Activated CD4-positive, alpha-beta T cell treated with anti-CD3 and anti-CD28 coated beads, Interleukin-2, amount 10 ng/mL, durations not matched to agents 7 days and 5 days (primary cell): ENCODE measurements at regions not wholly inside any gene's neighbourhood (a gene's known extent, or its start where the extent isn't known, plus 50 kb on each side); places are given as distances from the start of the nearest gene placed in this dataset.

Source experiments
- CTCF ChIA-PET: fragments of 350-600 bp; sonication (Branson Sonifier 250); formaldehyde crosslinking; loops from one replicate; lab custom pipeline; 2021; ENCODE audit warnings: antibody characterized with exemption; lab: Charles Lee
- POLR2A ChIA-PET: fragments of 350-600 bp; sonication (Branson Sonifier 250); formaldehyde crosslinking; loops from one replicate; lab custom pipeline; 2021; ENCODE audit warnings: antibody characterized with exemption; lab: Charles Lee
- DNase-seq: peaks from one replicate; pipeline ENCODE4 v3.0.0-alpha.2; 2020
- H3K27ac Mint-ChIP-seq: one replicate; pipeline ENCODE4 v1.8.0; 2021; ENCODE audit warnings: mild to moderate bottlenecking, moderate library complexity, mixed read lengths
- H3K27me3 Mint-ChIP-seq: one replicate; pipeline ENCODE4 v1.8.0; 2021; ENCODE audit warnings: mixed read lengths
- H3K36me3 Mint-ChIP-seq: one replicate; pipeline ENCODE4 v1.8.0; 2021; ENCODE audit warnings: low read depth, mixed read lengths
- H3K4me1 Mint-ChIP-seq: one replicate; pipeline ENCODE4 v1.8.0; 2021; ENCODE audit warnings: mixed read lengths
- H3K4me3 Mint-ChIP-seq: one replicate; pipeline ENCODE4 v1.8.0; 2021; ENCODE audit warnings: mild to moderate bottlenecking, moderate library complexity, mixed read lengths
- H3K9me3 Mint-ChIP-seq: one replicate; pipeline ENCODE4 v1.8.0; 2021; ENCODE audit warnings: mixed read lengths

- Mint-ChIP-seq H3K4me1 (no peaks in the 10 kb centered on the region), H3K4me3 (no peak overlapping the region), H3K27me3 (no peaks in the 10 kb centered on the region), H3K36me3 (no peaks in the 10 kb centered on the region), H3K27ac (no peak overlapping the region), H3K9me3 (peaks cover 3% of the 10 kb centered on the region)
- POLR2A ChIA-PET: no interaction called here
- CTCF ChIA-PET: no interaction called here
- DNase-seq: no peak
Measured at GRCh38 chr12:42935756-42936155, 346.2 kb upstream of the PRICKLE1 start.

DNA sequence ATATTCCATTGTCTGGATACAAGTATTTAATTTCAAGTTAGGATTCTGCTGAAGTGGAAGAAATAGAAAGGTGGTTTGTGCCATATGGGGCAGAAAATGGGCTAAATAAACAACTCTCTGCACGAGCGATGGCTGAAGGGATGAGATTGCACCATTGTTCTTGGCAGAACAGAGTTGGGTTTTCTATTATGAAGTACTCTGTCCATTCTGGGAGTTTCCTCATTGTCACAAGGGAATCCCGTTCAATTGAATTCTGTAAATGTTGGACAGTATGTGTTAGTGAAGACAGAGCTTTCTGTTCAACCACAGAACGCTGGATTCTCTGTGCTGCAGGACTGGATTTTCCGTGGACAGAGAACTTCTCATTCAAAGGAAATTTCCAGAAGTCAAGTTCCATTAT, 345.5 kb upstream of the PRICKLE1 start:
- DNase-seq: no peak
- CTCF ChIA-PET: no interaction called here
- Mint-ChIP-seq H3K4me3 (no peak overlapping the region), H3K4me1 (no peaks in the 10 kb centered on the region), H3K27ac (no peak overlapping the region), H3K9me3 (peaks cover 3% of the 10 kb centered on the region), H3K27me3 (no peaks in the 10 kb centered on the region), H3K36me3 (no peaks in the 10 kb centered on the region)
- POLR2A ChIA-PET: no interaction called here

DNA sequence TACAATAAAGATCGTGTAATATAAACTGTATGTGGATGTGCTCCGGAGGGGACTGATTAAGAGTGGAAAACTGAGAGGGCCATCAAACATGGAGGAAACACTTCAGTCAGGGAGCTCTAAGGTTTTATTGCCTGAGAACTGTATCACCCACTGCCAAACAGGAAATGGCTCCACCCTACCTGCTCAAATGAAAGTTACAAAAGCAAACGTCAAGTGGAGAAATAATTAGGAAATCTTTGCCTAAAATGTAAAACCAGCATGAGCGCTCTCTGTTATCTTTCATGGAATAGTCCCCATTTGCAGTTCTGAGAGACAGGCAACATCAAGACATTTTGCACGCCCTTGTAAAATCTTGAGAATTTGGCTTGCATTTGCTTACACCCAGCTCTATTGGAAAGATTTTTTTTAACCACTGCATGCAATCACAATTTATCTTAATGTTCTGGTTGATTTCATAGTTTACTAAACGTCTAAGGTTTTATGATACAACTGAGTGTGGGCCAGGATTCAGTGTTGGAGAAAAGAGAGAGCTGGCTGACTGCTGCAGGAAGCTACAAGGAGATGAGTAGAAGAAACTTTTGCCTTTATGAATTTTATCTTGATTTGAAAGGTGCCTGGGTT, 344.0 kb upstream of the PRICKLE1 start:
- POLR2A ChIA-PET: no interaction called here
- Mint-ChIP-seq H3K9me3 (no peaks in the 10 kb centered on the region), H3K36me3 (no peaks in the 10 kb centered on the region), H3K27ac (no peak overlapping the region), H3K27me3 (no peaks in the 10 kb centered on the region), H3K4me3 (no peak overlapping the region), H3K4me1 (no peaks in the 10 kb centered on the region)
- no peak for DNase-seq
- CTCF ChIA-PET: no interaction called here

DNA sequence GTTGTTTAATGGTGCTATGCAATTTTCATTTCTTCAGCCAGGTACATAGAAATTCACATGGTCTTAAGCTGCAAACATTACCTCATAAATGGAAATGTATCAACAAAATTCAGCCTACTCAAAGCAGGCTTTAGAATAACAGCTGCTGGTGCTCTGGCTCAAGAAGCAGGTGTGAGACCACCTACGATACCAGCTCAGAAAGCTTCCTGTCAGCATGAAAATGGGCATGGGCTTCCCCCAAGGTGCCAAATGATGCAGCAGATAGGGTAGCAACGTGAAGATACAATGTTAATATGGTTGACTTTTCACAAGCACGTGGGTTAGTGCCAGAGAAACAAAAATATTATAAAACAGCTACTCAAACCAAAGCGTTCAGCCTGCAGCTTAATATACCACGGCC, 343.4 kb upstream of the PRICKLE1 start:
- H3K27ac Mint-ChIP-seq: no peak overlapping the region
- H3K36me3 Mint-ChIP-seq: no peaks in the 10 kb centered on the region
- H3K4me3 Mint-ChIP-seq: no peak overlapping the region
- no peaks in the 10 kb centered on the region for H3K9me3 Mint-ChIP-seq
- CTCF ChIA-PET: no interaction called here
- POLR2A ChIA-PET: no interaction called here
- H3K27me3 Mint-ChIP-seq: no peaks in the 10 kb centered on the region
- DNase-seq: no peak
- no peaks in the 10 kb centered on the region for H3K4me1 Mint-ChIP-seq

DNA sequence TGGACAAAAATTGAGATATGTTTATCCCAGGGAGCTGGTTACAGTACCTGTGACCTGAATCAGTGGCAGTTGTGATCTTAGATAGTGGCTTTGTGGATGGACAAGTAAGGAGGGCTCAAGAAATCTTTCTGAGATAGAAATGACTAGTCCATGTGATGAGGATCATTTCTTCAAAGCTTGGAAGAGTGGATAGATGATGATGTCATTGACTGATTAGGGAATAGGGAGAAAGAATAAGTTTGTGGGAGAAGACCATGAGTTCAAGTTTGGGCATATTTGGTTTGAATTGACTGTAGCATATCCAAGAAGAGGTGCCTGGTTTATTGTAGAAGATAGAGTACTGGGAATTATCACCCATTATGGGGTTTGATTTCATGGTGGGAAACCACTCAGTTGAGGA, 336.7 kb upstream of the PRICKLE1 start:
- POLR2A ChIA-PET: no interaction called here
- Mint-ChIP-seq H3K4me3 (no peak overlapping the region), H3K36me3 (no peaks in the 10 kb centered on the region), H3K9me3 (peaks cover 2% of the 10 kb centered on the region), H3K27me3 (no peaks in the 10 kb centered on the region), H3K4me1 (no peaks in the 10 kb centered on the region), H3K27ac (no peak overlapping the region)
- CTCF ChIA-PET: no interaction called here
- no peak for DNase-seq

- CTCF ChIA-PET: no interaction called here
- no peak overlapping the region for H3K4me3 Mint-ChIP-seq
Measured at GRCh38 chr12:42924482-42924881, 334.9 kb upstream of the PRICKLE1 start.

GRCh38 chr12:42923583-42923982, 334.0 kb upstream of the PRICKLE1 start:
- no peak overlapping the region for H3K4me3 Mint-ChIP-seq
- CTCF ChIA-PET: no interaction called here

More at GRCh38 chr12:42924482-42924881, 334.9 kb upstream of the PRICKLE1 start:
- POLR2A ChIA-PET: no interaction called here
- Mint-ChIP-seq H3K9me3 (peaks cover 2% of the 10 kb centered on the region), H3K36me3 (no peaks in the 10 kb centered on the region), H3K4me1 (no peaks in the 10 kb centered on the region), H3K27ac (no peak overlapping the region), H3K27me3 (no peaks in the 10 kb centered on the region)
- DNase-seq: no peak

DNA sequence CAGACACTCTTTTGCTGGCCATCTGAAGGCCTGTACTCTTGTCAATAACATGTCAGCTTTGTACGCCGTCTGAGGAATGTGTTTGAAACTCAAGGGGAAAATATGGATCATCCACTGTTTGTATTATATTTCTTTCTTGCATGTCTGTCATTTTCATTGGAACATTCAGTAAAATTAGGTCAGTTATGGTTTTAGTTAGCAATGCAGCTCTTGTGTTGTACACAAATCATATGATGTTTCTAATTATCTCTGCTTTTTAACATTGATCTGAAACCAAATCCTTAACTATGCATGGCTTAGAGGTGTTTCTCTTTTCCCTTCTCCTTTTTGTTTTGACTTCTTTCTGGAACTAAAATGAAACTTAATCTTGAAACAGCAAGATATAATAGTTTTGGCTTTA, 333.6 kb upstream of the PRICKLE1 start:
- Mint-ChIP-seq H3K27ac (no peak overlapping the region), H3K4me3 (no peak overlapping the region), H3K4me1 (no peaks in the 10 kb centered on the region), H3K36me3 (no peaks in the 10 kb centered on the region), H3K9me3 (peaks cover 2% of the 10 kb centered on the region), H3K27me3 (no peaks in the 10 kb centered on the region)
- ChIA-PET CTCF (no interaction called here), POLR2A (no interaction called here)
- DNase-seq: no peak

More at GRCh38 chr12:42923583-42923982, 334.0 kb upstream of the PRICKLE1 start:
- no peak for DNase-seq
- Mint-ChIP-seq H3K4me1 (no peaks in the 10 kb centered on the region), H3K36me3 (no peaks in the 10 kb centered on the region), H3K27ac (no peak overlapping the region), H3K27me3 (no peaks in the 10 kb centered on the region), H3K9me3 (peaks cover 2% of the 10 kb centered on the region)
- POLR2A ChIA-PET: no interaction called here

- Mint-ChIP-seq H3K4me3 (no peak overlapping the region), H3K27ac (no peak overlapping the region), H3K9me3 (peaks cover 2% of the 10 kb centered on the region), H3K27me3 (no peaks in the 10 kb centered on the region), H3K36me3 (no peaks in the 10 kb centered on the region), H3K4me1 (no peaks in the 10 kb centered on the region)
- POLR2A ChIA-PET: no interaction called here
- DNase-seq: no peak
- CTCF ChIA-PET: no interaction called here
Measured at GRCh38 chr12:42922505-42922850, 332.9 kb upstream of the PRICKLE1 start.

DNA sequence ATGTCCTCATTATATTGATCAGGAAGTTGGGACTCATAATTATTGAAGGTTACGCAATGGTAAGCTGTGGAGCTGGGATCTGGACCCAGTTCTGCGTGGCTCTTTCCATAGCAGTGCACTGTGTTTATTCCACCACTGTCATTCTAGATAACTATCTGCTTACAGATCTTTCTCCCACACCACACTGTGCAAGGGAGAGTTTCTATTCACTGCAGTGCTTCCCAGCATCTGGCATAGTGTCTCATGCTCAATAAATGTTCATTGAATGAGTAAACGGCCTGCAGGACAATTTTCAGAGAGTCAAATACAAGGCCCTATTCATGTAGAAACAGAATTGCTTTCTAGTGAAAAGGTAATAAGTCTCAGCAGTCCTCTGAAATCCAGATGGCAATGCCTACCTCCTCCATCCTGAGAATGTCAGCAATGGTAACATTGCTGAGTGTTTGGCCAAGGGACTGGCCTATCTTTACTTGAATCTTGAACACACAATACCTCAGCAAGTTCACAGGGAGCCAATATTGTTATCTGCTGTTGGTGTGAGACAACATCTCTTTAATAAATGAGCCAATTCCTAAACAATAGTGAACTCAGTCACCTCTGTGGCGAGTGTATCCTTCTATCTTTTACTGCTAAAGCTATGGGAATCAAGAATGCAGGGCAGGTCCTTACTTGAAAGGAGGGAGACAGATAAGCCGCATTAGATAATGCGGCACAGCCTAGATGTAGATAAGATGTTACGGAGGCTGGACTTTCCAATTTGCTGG, 332.4 kb upstream of the PRICKLE1 start:
- Mint-ChIP-seq H3K4me3 (no peak overlapping the region), H3K36me3 (no peaks in the 10 kb centered on the region), H3K4me1 (no peaks in the 10 kb centered on the region), H3K9me3 (peaks cover 2% of the 10 kb centered on the region), H3K27ac (no peak overlapping the region), H3K27me3 (no peaks in the 10 kb centered on the region)
- no peak for DNase-seq
- CTCF ChIA-PET: no interaction called here
- POLR2A ChIA-PET: no interaction called here

- H3K4me3 Mint-ChIP-seq: no peak overlapping the region
- H3K36me3 Mint-ChIP-seq: no peaks in the 10 kb centered on the region
- no peaks in the 10 kb centered on the region for H3K27me3 Mint-ChIP-seq
- no peaks in the 10 kb centered on the region for H3K4me1 Mint-ChIP-seq
- ChIA-PET POLR2A (no interaction called here), CTCF (no interaction called here)
- H3K27ac Mint-ChIP-seq: no peak overlapping the region
- peaks cover 2% of the 10 kb centered on the region for H3K9me3 Mint-ChIP-seq
- DNase-seq: no peak
Measured at GRCh38 chr12:42919691-42920090, 330.1 kb upstream of the PRICKLE1 start.

GRCh38 chr12:42918443-42918842, 328.9 kb upstream of the PRICKLE1 start:
- no peak overlapping the region for H3K27ac Mint-ChIP-seq
- no peaks in the 10 kb centered on the region for H3K27me3 Mint-ChIP-seq
- H3K36me3 Mint-ChIP-seq: no peaks in the 10 kb centered on the region
- H3K4me1 Mint-ChIP-seq: no peaks in the 10 kb centered on the region
- H3K9me3 Mint-ChIP-seq: peaks cover 2% of the 10 kb centered on the region
- DNase-seq: no peak
- no peak overlapping the region for H3K4me3 Mint-ChIP-seq
- ChIA-PET CTCF (no interaction called here), POLR2A (no interaction called here)

- no peaks in the 10 kb centered on the region for H3K4me1 Mint-ChIP-seq
- H3K27me3 Mint-ChIP-seq: no peaks in the 10 kb centered on the region
- DNase-seq: no peak
- no peak overlapping the region for H3K4me3 Mint-ChIP-seq
- H3K36me3 Mint-ChIP-seq: no peaks in the 10 kb centered on the region
- peaks cover 2% of the 10 kb centered on the region for H3K9me3 Mint-ChIP-seq
- ChIA-PET CTCF (interaction anchor here (0.7 kb wide), 1 partner anchor 45 kb away, joined by 5 read pairs; no protein-coding TSS in a partner anchor), POLR2A (no interaction called here)
- H3K27ac Mint-ChIP-seq: no peak overlapping the region
Measured at GRCh38 chr12:42916143-42916542, 326.6 kb upstream of the PRICKLE1 start.

DNA sequence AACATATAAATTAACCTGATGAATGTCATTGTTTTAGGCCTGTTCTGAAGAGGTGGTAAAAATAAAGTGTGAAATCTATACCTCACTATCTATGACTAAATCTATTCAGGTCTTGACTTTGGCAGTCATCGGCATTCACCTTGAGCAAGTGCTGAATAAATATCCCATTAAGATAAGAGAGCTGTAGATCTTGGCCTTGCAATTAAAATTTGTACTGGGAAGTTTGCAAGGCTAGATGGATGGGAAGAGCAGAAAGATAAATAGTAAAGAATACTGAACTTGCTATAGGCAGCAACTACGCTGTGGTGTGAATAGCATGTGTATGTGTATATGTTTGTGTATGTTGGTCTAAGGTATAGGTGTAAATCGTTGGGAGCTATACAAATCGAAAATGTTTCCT, 325.9 kb upstream of the PRICKLE1 start:
- no peak overlapping the region for H3K4me3 Mint-ChIP-seq
- H3K9me3 Mint-ChIP-seq: peaks cover 2% of the 10 kb centered on the region
- POLR2A ChIA-PET: no interaction called here
- DNase-seq: no peak
- H3K27me3 Mint-ChIP-seq: no peaks in the 10 kb centered on the region
- H3K36me3 Mint-ChIP-seq: no peaks in the 10 kb centered on the region
- H3K27ac Mint-ChIP-seq: no peak overlapping the region
- CTCF ChIA-PET: no interaction called here
- H3K4me1 Mint-ChIP-seq: no peaks in the 10 kb centered on the region
